IPS DF 19.7 (cell line): ENCODE measurements at regions not wholly inside any gene's neighbourhood (a gene's known extent, or its start where the extent isn't known, plus 50 kb on each side); places are given as distances from the start of the nearest gene placed in this dataset.

Experiments used
- DNase-seq: peaks from one replicate; pipeline ENCODE4 v3.0.0-alpha.2; 2013; ENCODE audit warnings: low read depth, low spot score

GRCh38 chr15:96234109-96234892 lies 96.2 kb upstream of the NR2F2 start:
- no peak for DNase-seq

DNA sequence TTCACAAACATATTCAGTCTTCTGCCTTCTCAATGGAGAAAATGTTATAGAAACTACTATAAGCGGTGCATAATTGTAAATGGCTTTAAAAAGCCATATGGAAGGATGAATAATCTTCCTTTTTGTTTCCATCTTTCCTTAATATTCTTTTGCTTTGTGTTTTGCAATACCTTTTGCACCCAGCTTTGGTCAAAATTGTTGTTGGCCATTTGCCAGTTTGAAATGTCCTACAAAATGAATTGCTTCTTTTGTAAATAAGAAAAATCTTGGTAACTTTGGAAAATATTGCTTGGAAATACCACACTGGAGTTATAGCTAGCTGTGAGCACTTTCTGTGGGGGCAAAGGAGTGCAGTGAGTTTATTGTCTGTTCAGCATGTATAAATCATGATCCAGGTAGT lies 93.5 kb upstream of the NR2F2 start:
- DNase-seq, result no peak

DNA sequence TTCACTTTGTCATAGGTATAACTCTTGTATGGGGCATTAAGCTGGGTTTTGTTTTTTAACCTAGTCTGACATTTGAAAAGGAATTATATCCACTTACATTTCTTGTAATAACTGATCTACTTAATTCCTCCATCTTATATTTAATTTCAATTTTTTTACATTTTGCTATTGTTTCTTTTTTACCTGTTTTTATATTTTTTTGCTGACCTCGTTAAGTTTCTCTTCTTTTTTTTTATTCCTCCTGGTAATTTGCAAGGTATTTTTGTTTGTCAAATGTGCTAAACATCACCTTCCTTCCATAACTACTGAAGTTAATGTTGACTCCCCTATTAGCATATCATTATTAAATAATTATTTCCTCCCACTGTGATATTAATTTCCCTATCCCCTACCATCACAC lies 87.7 kb upstream of the NR2F2 start:
- DNase-seq, result no peak

DNA sequence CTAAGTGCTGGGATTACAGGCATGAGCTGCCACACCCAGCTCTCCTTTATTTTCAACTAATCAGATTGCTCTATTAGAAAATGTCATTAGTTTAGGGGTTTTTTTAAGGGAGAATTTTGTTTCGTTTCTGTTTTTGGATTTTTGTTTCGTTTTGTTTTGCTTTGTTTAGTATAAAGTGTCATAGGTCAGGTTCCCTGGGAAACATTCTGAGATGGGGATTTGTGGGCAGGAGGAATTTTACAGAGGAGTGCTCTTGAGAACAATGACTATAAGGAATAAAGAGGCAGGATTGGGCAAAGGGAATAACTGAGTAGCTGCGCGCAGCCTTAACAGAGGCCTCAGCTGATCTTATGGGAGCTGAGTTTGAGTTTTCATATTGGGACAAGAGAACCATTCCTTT lies 86.8 kb upstream of the NR2F2 start:
- no peak for DNase-seq

GRCh38 chr15:96245252-96245651 lies 85.2 kb upstream of the NR2F2 start:
- DNase-seq, result no peak

DNA sequence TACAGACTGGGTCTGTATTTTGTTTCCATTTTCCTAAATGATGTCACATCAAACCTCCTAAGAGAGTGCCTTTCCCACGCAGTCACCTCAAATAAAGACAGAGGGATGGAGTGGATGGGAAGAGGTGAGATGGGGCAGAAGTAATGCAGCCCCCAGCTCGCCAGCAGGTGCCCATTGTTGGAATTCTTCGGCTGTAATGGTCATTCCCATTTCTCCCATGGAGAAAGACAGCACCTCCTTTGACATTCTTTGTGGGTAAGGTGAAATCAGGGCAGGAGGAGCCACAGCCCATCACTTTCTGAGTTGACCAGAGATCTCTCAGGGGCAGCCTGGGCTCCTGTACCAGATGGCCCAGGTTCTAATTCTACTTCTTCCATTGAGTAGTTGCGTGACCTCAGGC lies 84.4 kb upstream of the NR2F2 start:
- DNase-seq, result no peak

- no peak for DNase-seq
These were observed 82.7 kb upstream of the NR2F2 start for GRCh38 chr15:96247621-96248305.

DNA sequence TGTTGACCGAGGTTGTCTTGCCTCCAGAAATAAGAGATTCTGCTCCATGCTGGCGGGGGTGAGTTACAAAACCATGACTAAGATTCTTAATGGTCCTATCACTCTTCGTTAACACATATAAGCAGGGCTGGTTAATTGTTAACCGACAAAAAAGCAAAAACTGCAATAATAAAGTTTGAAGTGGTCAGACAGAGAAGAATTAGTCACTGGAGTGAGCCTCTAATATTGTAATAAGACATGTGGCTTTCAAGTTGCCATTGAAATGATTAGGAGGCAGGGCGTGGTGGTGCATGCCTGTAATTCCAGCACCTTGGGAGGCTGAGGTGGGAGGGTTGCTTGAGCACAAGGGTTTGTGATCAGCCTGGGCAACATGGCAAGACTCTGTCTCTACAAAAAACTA lies 78.4 kb upstream of the NR2F2 start:
- no peak for DNase-seq

DNA sequence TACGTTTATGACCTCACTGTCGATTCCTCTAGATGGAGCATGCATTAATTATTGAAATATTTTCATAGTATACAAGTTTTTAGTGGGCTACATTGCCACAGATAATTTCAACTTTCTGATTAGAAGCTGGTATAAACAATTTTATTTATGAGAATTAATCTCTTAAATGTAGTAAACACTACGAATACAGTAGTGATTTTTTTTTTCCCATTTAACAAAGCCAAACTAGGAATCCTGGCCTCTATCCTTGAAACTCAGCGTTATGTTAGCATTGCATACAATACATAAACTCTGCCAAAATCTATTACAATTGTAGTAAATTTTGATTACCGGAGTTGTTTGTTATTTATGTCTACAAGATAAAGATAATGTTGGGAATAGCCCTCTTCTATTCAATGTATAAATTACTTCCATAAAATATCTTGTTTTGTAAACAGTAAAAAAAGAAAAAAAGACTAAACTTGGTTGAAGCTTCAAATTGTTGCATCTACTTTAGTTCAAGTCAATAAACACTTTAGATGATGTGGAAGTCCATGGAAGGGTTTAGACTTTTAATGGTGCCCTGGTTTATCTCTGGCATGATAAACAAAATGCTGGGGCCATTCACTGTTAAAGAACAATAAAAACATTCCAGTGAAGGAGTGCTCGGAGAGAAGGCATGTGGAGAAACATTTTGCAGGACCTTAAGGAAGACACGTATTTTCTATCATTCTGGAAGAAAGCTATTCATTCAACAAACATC lies 77.3 kb upstream of the NR2F2 start:
- no peak for DNase-seq

DNA sequence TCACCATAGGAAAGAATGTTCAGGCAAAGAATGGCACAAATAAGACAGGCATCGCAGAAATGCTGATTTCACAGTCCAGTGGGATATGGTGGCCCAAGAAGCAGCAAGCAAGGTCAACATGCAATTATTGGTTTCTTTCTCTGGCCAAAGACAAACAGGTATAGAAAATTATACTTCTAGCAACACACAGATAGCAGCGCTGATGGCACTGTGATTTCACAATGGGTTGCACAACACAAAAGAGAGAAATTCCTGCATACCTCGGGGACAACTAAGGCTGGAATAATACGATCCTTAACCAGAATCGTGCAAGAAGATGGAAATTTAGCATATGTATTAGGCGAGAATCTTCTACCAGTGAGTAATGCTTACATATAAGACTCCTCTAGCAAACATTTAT lies 76.3 kb upstream of the NR2F2 start:
- DNase-seq, result no peak

GRCh38 chr15:96255599-96255998 lies 74.9 kb upstream of the NR2F2 start:
- DNase-seq, result no peak

GRCh38 chr15:96261575-96262034 lies 68.9 kb upstream of the NR2F2 start:
- no peak for DNase-seq

GRCh38 chr15:96262097-96262496 lies 68.4 kb upstream of the NR2F2 start:
- DNase-seq, result no peak

GRCh38 chr15:96262549-96263489 lies 67.7 kb upstream of the NR2F2 start:
- DNase-seq, result no peak

DNA sequence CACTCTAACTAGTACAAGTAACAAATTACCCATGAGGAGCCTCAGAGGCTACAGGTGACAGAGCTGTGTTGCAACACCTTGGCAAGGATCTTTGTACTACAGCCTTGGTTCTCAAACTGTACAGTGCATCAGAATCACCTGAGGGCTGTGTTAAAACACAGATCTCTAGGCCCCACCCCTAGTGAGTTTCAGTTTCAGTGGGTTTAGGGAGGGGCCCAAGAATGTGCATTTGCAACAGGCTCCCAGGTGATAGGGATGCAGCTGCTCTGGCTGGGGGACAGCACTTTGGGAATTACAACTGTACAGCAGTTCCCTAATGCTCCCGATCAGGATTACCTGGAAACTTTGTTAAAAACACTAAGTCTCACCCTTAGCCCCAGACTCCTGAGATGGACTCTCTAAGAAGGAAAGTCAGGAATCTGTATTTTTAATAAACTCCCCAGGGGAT lies 66.1 kb upstream of the NR2F2 start:
- DNase-seq, result no peak

- no peak for DNase-seq
These were observed 65.5 kb upstream of the NR2F2 start for GRCh38 chr15:96264801-96265515.

GRCh38 chr15:96266456-96266855 lies 64.0 kb upstream of the NR2F2 start:
- DNase-seq, result no peak

DNA sequence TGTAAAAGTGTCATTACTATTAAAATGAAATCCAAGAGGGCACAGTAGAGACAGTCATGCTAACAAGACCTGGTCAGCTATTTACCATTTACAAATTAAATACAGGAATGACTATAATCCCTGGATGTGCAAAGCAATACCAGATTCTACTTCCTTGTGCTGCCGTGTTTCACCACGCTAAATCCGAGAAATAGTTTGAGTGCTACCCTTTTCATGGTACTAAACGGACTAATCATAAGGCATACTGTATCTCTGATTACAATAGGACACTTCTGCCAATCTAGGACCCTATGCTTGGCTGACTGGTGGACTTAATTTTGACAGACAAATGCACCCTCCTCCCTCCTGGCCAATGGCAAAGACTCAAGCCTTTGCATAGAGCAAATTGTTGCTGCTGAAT lies 63.0 kb upstream of the NR2F2 start:
- no peak for DNase-seq

- DNase-seq, result no peak
These were observed 61.9 kb upstream of the NR2F2 start for GRCh38 chr15:96268442-96269204.

GRCh38 chr15:96270581-96271172 lies 59.8 kb upstream of the NR2F2 start:
- DNase-seq, result no peak
